EL (cell line): ENCODE measurements at regions not wholly inside any gene's neighbourhood (a gene's known extent, or its start where the extent isn't known, plus 50 kb on each side); places are given as distances from the start of the nearest gene placed in this dataset.

ENCODE experiments used
- DNase-seq: peaks from one replicate; pipeline ENCODE4 v3.0.0-alpha.2; 2016

GRCh38 chr3:143208976-143209714 lies 89.6 kb downstream of the CHST2 start:
- no peak for DNase-seq

- no peak for DNase-seq
These were observed 90.1 kb downstream of the CHST2 start for GRCh38 chr3:143209715-143210059.

GRCh38 chr3:143210141-143210540 lies 90.6 kb downstream of the CHST2 start:
- DNase-seq, result no peak

- no peak for DNase-seq
These were observed 95.5 kb downstream of the CHST2 start for GRCh38 chr3:143215059-143215458.
